T-helper 17 cell (primary cell): ENCODE measurements at regions not wholly inside any gene's neighbourhood (a gene's known extent, or its start where the extent isn't known, plus 50 kb on each side); places are given as distances from the start of the nearest gene placed in this dataset.

Source experiments
- ATAC-seq: fragments of 150-1000 bp; cut with Tn5 transposase; 2 replicates; pipeline ENCODE4 v1.10.0; 2021; ENCODE audit warnings: mild to moderate bottlenecking, moderate library complexity
- DNase-seq, 3 donors: peaks; one replicate each; pipeline versions ENCODE4 v3.0.0 to v3.0.0-alpha.2; 2020 to 2021
- H3K9me3 ChIP-seq: one replicate; pipeline ENCODE4 v1.7.0; 2013; ENCODE audit warnings: low read length, mild to moderate bottlenecking; ENCODE audit not compliant: control insufficient read depth, poor library complexity, severe bottlenecking
- H3K27ac Mint-ChIP-seq: one replicate; pipeline ENCODE4 v1.8.0; 2022; ENCODE audit warnings: mild to moderate bottlenecking, moderate library complexity, mixed read lengths
- H3K27me3 Mint-ChIP-seq: one replicate; pipeline ENCODE4 v1.8.0; 2022; ENCODE audit warnings: mixed read lengths
- H3K36me3 Mint-ChIP-seq: one replicate; pipeline ENCODE4 v1.8.0; 2022; ENCODE audit warnings: low read depth, mixed read lengths
- H3K4me1 Mint-ChIP-seq: one replicate; pipeline ENCODE4 v1.8.0; 2022; ENCODE audit warnings: mild to moderate bottlenecking, mixed read lengths
- H3K4me3 Mint-ChIP-seq: one replicate; pipeline ENCODE4 v1.8.0; 2022; ENCODE audit warnings: mild to moderate bottlenecking, moderate library complexity, mixed read lengths

DNA sequence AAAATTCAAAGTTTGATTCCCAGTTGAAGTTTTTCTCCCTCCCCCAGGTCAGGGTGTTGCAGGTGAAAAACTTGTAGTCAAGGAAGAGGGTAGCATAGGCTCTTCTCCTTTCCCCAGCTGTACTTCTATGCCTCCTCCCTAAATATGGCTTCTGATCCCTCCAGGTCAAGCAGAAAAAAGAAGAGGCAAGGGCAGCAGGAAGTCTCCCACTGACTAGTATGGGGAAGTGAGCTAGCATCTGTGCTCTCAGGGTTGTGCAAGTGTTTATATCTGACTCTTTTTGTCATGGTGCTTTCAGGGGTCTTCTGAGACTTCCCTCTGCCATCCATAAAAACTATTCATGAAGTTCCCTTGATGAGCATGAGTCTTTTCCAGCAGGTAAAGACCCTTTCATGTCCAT, 76.0 kb downstream of the ATPSCKMT start:
- H3K4me1 Mint-ChIP-seq, result no peaks in the 10 kb centered on the region
- no peak overlapping the region for H3K4me3 Mint-ChIP-seq
- no peak overlapping the region for H3K27ac Mint-ChIP-seq
- no peaks in the 10 kb centered on the region for H3K27me3 Mint-ChIP-seq
- H3K9me3 ChIP-seq, result no peaks in the 10 kb centered on the region
- no peaks in the 10 kb centered on the region for H3K36me3 Mint-ChIP-seq
- DNase-seq, result no peak
- ATAC-seq, result no peak

DNA sequence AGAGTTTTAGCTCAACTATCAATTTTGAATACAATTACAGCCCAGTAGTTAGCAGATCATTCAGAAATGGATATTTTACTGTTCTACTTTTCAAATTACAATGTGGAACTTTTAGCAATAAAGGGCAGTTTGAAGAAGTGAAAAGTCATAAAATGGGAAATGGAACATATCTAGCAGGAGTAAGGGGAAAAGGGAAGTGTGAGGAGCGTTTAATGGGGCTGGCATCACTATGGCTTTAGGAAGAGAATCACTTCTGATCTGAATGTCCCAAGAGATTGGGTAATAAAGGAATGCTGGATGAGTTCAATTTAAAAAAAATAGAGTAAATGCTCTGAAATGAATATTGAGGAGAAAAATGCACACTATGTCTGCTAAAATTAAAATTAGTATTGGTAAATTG, 77.4 kb downstream of the ATPSCKMT start:
- Mint-ChIP-seq H3K4me1 (no peaks in the 10 kb centered on the region), H3K27me3 (no peaks in the 10 kb centered on the region), H3K4me3 (no peak overlapping the region), H3K36me3 (no peaks in the 10 kb centered on the region), H3K27ac (no peak overlapping the region)
- no peak for DNase-seq
- ATAC-seq, result no peak
- no peaks in the 10 kb centered on the region for H3K9me3 ChIP-seq

DNA sequence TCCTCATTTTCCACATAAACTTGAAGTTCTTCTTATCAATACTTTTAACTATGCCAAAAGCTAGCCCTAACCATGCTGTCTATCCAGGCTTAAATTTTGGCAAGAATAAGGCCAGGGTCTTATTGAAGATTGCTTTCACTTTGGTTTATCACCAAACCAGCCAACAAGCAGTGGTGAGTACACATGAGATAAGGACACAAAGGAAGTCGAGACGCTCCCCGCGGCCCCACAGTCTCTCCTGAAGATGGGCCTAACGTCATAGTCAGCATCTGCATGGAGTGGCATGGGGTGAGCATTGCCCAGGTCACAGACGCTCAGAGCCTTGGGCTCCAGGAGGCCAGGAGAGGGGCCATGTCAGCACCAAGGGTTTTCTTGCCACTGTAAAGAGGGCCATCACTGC, 80.3 kb downstream of the ATPSCKMT start:
- no peak overlapping the region for H3K27ac Mint-ChIP-seq
- DNase-seq (no peak), ATAC-seq (no peak)
- no peaks in the 10 kb centered on the region for H3K4me1 Mint-ChIP-seq
- no peaks in the 10 kb centered on the region for H3K9me3 ChIP-seq
- H3K4me3 Mint-ChIP-seq, result no peak overlapping the region
- no peaks in the 10 kb centered on the region for H3K36me3 Mint-ChIP-seq
- H3K27me3 Mint-ChIP-seq, result no peaks in the 10 kb centered on the region

DNA sequence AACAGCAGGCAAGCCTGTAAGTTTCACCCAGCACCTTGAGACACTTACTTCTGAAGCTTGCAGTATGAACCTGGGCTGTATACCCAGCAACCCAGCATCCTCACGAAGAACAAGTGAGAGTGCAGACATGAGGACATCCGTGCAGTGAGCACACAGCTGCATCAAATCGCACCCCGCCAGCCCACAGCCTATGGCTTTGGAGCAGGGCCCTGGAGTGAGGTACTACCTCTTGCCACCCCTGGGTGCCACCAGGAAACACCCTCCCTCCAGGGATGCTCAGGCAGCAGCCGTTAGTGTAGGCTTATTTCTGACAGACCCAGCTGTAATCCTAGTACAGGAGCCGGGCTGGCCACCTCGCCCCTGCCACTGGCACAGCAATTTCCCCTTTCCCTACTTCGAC, 81.4 kb downstream of the ATPSCKMT start:
- no peak for ATAC-seq
- H3K4me1 Mint-ChIP-seq, result no peaks in the 10 kb centered on the region
- H3K27me3 Mint-ChIP-seq, result no peaks in the 10 kb centered on the region
- no peaks in the 10 kb centered on the region for H3K9me3 ChIP-seq
- no peaks in the 10 kb centered on the region for H3K36me3 Mint-ChIP-seq
- H3K27ac Mint-ChIP-seq, result no peak overlapping the region
- DNase-seq, result no peak
- H3K4me3 Mint-ChIP-seq, result no peak overlapping the region

DNA sequence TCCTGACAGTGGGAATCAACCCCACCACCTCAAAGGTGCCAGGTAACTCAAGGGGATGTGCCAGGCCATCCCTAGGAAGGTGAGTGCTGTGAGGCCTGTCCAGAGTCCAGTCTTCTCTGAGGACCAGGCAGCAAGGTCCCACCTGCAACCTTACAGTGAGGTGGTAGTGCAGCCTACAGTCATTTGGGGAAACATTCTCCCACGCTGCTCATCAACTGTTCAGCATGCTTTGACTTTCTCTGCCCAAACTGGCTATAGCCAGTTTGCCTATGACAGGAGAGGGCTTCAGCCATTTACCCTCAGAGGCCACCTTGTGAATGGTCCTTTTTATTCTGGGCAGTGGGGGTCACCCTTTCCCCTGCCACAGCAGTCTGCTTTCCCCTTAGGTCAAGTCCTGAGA, 81.9 kb downstream of the ATPSCKMT start:
- DNase-seq (no peak), ATAC-seq (no peak)
- Mint-ChIP-seq H3K4me3 (no peak overlapping the region), H3K27ac (no peak overlapping the region), H3K36me3 (no peaks in the 10 kb centered on the region), H3K4me1 (no peaks in the 10 kb centered on the region), H3K27me3 (no peaks in the 10 kb centered on the region)
- no peaks in the 10 kb centered on the region for H3K9me3 ChIP-seq

GRCh38 chr5:10166392-10166791, 83.3 kb downstream of the ATPSCKMT start:
- ATAC-seq (no peak), DNase-seq (no peak)
- no peak overlapping the region for H3K27ac Mint-ChIP-seq
- H3K4me3 Mint-ChIP-seq, result no peak overlapping the region
- no peaks in the 10 kb centered on the region for H3K4me1 Mint-ChIP-seq
- peaks cover 10% of the 10 kb centered on the region for H3K27me3 Mint-ChIP-seq
- no peaks in the 10 kb centered on the region for H3K36me3 Mint-ChIP-seq
- no peaks in the 10 kb centered on the region for H3K9me3 ChIP-seq

- Mint-ChIP-seq H3K27ac (no peak overlapping the region), H3K4me1 (no peaks in the 10 kb centered on the region), H3K4me3 (no peak overlapping the region), H3K27me3 (peaks cover 16% of the 10 kb centered on the region), H3K36me3 (no peaks in the 10 kb centered on the region)
- ATAC-seq, result no peak
- H3K9me3 ChIP-seq, result no peaks in the 10 kb centered on the region
- no peak for DNase-seq
Measured at GRCh38 chr5:10162468-10162867, 87.2 kb downstream of the ATPSCKMT start.

GRCh38 chr5:10161778-10162177, 87.9 kb downstream of the ATPSCKMT start:
- no peak for DNase-seq
- no peak for ATAC-seq
- no peak overlapping the region for H3K4me3 Mint-ChIP-seq

DNA sequence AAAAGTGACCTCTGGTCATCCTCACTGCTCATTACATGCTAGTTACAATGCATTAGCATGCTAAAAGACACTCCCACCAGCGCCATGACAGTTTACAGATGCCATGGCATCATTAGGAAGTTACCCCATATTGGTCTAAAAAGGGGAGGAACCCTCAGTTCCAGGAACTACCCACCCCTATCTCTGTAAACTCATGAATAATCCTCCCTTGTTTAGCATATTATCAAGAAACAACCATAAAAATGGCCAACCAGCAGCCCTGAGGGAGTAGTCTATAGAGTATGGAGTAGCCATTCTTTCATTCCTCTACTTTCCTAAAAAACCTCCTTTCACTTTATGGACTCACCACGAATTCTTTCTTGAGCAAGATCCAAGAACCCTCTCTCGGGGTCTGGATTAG, 89.4 kb downstream of the ATPSCKMT start:
- H3K4me1 Mint-ChIP-seq, result no peaks in the 10 kb centered on the region
- H3K27me3 Mint-ChIP-seq, result peaks cover 20% of the 10 kb centered on the region
- H3K36me3 Mint-ChIP-seq, result no peaks in the 10 kb centered on the region
- DNase-seq (no peak), ATAC-seq (no peak)
- no peak overlapping the region for H3K4me3 Mint-ChIP-seq
- H3K9me3 ChIP-seq, result no peaks in the 10 kb centered on the region
- no peak overlapping the region for H3K27ac Mint-ChIP-seq

More at GRCh38 chr5:10161778-10162177, 87.9 kb downstream of the ATPSCKMT start:
- no peaks in the 10 kb centered on the region for H3K9me3 ChIP-seq
- H3K27ac Mint-ChIP-seq, result no peak overlapping the region
- H3K36me3 Mint-ChIP-seq, result no peaks in the 10 kb centered on the region
- peaks cover 16% of the 10 kb centered on the region for H3K27me3 Mint-ChIP-seq
- H3K4me1 Mint-ChIP-seq, result no peaks in the 10 kb centered on the region

- H3K9me3 ChIP-seq, result no peaks in the 10 kb centered on the region
- ATAC-seq (no peak), DNase-seq (no peak)
- H3K4me1 Mint-ChIP-seq, result no peaks in the 10 kb centered on the region
- no peaks in the 10 kb centered on the region for H3K36me3 Mint-ChIP-seq
- H3K27me3 Mint-ChIP-seq, result peaks cover 24% of the 10 kb centered on the region
- no peak overlapping the region for H3K4me3 Mint-ChIP-seq
- H3K27ac Mint-ChIP-seq, result no peak overlapping the region
Measured at GRCh38 chr5:10158886-10159285, 90.8 kb downstream of the ATPSCKMT start.

- no peak for ATAC-seq
- Mint-ChIP-seq H3K4me3 (no peak overlapping the region), H3K27ac (no peak overlapping the region), H3K27me3 (peaks cover 22% of the 10 kb centered on the region), H3K36me3 (no peaks in the 10 kb centered on the region), H3K4me1 (no peaks in the 10 kb centered on the region)
- H3K9me3 ChIP-seq, result no peaks in the 10 kb centered on the region
- no peak for DNase-seq
Measured at GRCh38 chr5:10157085-10157669, 92.5 kb downstream of the ATPSCKMT start.

GRCh38 chr5:10155897-10156667, 93.6 kb downstream of the ATPSCKMT start:
- H3K27ac Mint-ChIP-seq, result no peak overlapping the region
- no peak overlapping the region for H3K4me3 Mint-ChIP-seq
- H3K9me3 ChIP-seq, result no peaks in the 10 kb centered on the region
- no peak for DNase-seq
- no peak for ATAC-seq
- H3K27me3 Mint-ChIP-seq, result peaks cover 18% of the 10 kb centered on the region
- H3K4me1 Mint-ChIP-seq, result no peaks in the 10 kb centered on the region
- H3K36me3 Mint-ChIP-seq, result no peaks in the 10 kb centered on the region

DNA sequence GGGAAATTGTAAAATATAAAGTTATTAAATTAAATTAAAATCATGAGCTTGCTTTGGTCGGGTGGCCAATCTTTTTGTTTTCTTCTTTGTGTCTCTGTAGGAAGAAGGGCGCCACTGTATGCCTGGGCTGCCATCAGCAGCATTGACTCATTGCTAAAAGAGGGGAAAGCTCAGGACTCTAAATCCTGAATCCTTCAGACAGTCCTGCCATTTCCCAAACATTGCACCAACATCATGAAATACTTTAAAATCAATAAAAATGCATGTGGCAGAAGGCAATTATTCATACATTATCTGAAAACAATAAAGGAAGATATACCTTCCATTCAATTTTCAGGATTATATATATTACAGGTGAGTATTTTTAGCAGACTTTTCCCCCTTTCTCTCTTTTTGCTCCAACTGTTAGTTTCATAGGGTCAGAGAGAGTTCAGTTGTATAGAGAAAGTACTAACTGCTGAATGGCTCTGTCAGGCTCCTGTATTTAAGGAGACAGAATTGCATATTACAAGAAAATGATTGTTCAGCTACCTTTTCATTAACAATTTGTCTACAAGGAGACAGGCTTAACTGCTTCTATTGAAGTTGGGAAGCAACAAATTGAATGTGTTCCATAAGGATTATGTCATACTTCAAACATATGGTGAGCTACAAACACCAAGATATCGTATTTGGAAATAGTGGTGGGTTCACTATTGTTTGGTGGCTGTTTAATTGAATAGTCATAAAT, 95.7 kb downstream of the ATPSCKMT start:
- ATAC-seq, result no peak
- H3K36me3 Mint-ChIP-seq, result no peaks in the 10 kb centered on the region
- no peak for DNase-seq
- no peak overlapping the region for H3K27ac Mint-ChIP-seq
- no peaks in the 10 kb centered on the region for H3K4me1 Mint-ChIP-seq
- H3K9me3 ChIP-seq, result no peaks in the 10 kb centered on the region
- H3K27me3 Mint-ChIP-seq, result peaks cover 12% of the 10 kb centered on the region
- H3K4me3 Mint-ChIP-seq, result no peak overlapping the region
